B cell (primary cell): ENCODE measurements at regions not wholly inside any gene's neighbourhood (a gene's known extent, or its start where the extent isn't known, plus 50 kb on each side); places are given as distances from the start of the nearest gene placed in this dataset.

Source experiments
- CTCF ChIP-seq: fragments of 200-600 bp; IDR thresholded peaks from one replicate; pipeline ENCODE4 v1.8.0; 2022; ENCODE audit warnings: antibody characterized with exemption, mild to moderate bottlenecking
- EZH2 ChIP-seq: IDR thresholded peaks from 2 replicates; pipeline ENCODE4 v1.6.1; 2012; ENCODE audit warnings: borderline replicate concordance, low read depth, mild to moderate bottlenecking, moderate library complexity, low read length; ENCODE audit not compliant: insufficient read depth, poor library complexity, severe bottlenecking

GRCh38 chr4:11019451-11020240, 335.1 kb upstream of the CLNK start:
- TF ChIP-seq CTCF (no peak), EZH2 (no peak)
